ENCODE measurements at regions not wholly inside any gene's neighbourhood (a gene's known extent, or its start where the extent isn't known, plus 50 kb on each side); places are given as distances from the start of the nearest gene placed in this dataset.

DNA sequence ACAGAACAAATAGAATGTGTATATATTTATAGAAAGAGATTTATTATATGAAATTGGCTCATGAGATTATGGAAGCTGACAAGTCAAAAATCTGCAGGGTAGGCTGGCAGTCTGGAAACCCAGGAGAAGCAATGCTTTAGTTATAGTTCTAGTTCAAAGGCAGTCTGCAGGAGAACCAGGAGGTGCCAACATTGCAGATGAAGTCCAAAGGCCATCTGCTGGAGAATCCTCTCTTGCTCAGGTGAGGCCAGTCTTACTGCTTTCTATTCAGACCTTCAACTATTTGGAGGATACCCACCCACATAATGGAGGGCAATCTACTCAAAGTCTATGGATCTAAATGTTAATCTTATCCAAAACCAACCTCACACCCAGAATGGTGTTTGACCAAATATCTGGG, 75.9 kb upstream of the MRPS6 start:
- TF ChIP-seq, protein P1, sequence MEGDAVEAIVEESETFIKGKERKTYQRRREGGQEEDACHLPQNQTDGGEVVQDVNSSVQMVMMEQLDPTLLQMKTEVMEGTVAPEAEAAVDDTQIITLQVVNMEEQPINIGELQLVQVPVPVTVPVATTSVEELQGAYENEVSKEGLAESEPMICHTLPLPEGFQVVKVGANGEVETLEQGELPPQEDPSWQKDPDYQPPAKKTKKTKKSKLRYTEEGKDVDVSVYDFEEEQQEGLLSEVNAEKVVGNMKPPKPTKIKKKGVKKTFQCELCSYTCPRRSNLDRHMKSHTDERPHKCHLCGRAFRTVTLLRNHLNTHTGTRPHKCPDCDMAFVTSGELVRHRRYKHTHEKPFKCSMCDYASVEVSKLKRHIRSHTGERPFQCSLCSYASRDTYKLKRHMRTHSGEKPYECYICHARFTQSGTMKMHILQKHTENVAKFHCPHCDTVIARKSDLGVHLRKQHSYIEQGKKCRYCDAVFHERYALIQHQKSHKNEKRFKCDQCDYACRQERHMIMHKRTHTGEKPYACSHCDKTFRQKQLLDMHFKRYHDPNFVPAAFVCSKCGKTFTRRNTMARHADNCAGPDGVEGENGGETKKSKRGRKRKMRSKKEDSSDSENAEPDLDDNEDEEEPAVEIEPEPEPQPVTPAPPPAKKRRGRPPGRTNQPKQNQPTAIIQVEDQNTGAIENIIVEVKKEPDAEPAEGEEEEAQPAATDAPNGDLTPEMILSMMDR (IDR thresholded peaks at IDR 0.05 in 2 of 3, conservative IDR thresholded peaks at IDR 0.05 in 1 of 3; ENCODE audit: control insufficient read depth in 2 of 3, extremely low read depth in 1 of 3, insufficient read depth in 1 of 3, low read depth in 3 of 3, low read length in 3 of 3) = no peak
- TF ChIP-seq CBX3 (IDR thresholded peaks at IDR 0.05; ENCODE audit: borderline replicate concordance, low read depth) (no peak), SIN3A (IDR thresholded peaks at IDR 0.05; ENCODE audit: low read depth, low read length) (no peak)
- TF ChIP-seq, protein P2, sequence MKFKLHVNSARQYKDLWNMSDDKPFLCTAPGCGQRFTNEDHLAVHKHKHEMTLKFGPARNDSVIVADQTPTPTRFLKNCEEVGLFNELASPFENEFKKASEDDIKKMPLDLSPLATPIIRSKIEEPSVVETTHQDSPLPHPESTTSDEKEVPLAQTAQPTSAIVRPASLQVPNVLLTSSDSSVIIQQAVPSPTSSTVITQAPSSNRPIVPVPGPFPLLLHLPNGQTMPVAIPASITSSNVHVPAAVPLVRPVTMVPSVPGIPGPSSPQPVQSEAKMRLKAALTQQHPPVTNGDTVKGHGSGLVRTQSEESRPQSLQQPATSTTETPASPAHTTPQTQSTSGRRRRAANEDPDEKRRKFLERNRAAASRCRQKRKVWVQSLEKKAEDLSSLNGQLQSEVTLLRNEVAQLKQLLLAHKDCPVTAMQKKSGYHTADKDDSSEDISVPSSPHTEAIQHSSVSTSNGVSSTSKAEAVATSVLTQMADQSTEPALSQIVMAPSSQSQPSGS (IDR thresholded peaks at IDR 0.05; ENCODE audit: low read length) = no peak

Data from GM12878 (cell line).